Right forelimb (tissue), 1 donor: ENCODE measurements at regions not wholly inside any gene's neighbourhood (a gene's known extent, or its start where the extent isn't known, plus 50 kb on each side); places are given as distances from the start of the nearest gene placed in this dataset.

Experiments
- DNase-seq: peaks from one replicate; pipeline ENCODE4 v3.0.0-alpha.2; 2018

DNA sequence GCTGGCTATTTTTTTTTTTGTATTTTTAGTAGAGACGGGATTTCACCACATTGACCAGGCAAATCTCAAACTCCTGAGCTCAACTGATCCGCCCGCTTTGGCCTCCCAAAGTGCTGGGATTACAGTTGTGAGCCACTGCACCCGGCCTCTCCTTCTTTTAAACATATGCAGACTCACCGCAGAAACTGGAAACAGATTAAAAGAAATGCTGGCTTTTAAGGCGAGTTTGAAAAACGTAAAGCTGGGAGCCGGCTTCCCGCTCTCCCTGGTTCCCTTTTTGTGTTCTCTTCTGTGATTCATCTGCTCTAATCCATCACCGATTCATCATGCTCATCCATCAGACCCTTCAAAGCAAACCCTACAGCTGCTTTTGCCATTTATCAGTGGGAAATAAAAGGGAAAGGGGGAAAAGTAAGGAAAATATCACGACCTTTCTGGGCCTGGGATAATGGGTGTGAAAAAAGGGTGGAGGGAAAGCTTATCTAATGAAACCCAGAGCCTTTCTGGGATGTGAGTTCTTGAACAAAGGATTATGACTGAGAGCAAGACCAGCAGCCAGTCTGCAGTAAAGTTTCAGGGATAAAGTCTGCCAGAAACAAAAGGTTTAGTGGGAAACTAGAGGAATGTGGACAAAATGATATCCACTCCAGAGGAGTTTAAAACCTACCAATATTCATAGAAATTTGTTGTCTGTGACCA is 92.3 kb upstream of the LRIG1 start:
- no peak for DNase-seq

DNA sequence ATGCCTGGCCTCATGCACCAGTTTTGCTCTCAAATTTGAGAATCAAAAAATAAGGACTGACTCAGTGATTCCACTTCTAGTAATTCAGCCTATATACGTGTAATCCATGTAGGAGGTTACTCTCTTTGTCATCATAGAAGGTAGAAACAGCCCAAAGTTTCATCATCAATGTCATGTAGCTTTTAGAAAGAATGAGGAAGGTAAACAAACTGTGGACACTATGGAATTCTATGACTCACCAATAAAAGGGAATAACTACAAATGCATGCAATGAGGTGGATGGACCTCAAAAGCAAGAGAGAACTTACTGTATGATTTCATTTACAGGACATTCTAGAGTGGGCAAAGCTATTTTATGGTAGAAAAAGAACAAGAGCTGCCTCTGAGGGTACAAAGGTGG is 93.2 kb upstream of the LRIG1 start:
- DNase-seq, result no peak

- no peak for DNase-seq
These were observed 96.6 kb upstream of the LRIG1 start for GRCh38 chr3:66597308-66597863.

GRCh38 chr3:66598168-66598567 is 97.3 kb upstream of the LRIG1 start:
- peak; percentile 71 for DNase-seq

DNA sequence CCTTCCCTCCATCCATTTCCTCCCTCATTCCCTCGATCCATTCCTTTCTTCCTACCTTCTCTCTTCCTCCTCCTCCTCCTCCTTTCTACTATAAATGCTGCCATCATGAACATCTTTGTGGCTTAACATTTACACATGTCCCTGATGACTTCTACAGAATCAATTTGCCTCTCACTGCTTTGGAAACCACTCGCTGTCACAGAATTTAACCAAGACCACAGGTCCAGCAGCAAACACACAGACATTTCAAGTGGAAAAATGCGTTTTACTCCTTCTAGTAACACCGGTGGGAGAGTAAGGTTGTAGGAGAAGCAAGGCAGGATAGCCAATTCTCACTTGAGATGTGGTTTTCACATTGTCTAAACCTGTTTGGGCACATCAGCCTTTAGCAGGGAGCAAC is 101.4 kb upstream of the LRIG1 start:
- no peak for DNase-seq

DNA sequence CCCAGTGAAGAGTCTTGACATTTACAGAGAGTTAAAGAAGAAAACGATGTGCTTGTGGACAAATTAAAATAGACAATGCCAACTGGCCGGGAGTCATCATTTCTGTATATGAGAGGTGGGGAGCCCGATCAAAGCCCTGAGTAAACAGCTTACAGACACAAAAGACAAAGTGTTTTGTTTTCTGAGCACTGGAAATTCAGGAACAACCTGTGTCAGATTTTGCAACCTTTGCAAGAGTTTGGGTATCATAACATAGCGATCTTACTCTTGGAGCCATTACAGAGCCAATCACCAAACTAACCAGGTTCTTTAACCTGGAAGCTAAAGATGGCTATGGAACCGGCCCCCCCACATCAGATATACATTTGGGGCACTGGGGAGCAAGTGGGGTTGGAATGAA is 101.9 kb upstream of the LRIG1 start:
- no peak for DNase-seq

DNA sequence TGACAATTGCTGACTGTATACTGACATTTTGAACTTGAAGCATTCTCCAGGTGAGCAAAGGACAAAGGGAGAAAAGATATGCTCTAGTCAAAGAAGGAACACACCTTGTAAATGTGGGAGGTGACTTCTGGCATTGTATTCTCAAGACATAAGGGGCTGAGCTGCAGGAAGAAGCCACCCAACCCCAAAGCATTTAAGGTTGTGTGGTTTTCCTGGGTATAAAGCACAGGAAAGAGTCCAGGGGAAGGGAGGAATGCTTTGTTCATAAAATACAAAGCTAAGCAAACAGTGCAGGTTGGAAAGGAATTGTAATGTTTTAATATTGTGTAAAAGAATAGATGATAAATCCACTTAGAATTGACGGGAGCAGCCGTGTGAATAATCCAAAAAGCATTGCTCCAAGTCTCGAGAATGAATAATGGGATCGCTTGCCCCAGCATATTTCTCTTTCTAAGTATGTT is 102.4 kb upstream of the LRIG1 start:
- no peak for DNase-seq

- no peak for DNase-seq
These were observed 103.7 kb upstream of the LRIG1 start for GRCh38 chr3:66604481-66604880.

GRCh38 chr3:66606126-66606525 is 105.3 kb upstream of the LRIG1 start:
- DNase-seq, result no peak

DNA sequence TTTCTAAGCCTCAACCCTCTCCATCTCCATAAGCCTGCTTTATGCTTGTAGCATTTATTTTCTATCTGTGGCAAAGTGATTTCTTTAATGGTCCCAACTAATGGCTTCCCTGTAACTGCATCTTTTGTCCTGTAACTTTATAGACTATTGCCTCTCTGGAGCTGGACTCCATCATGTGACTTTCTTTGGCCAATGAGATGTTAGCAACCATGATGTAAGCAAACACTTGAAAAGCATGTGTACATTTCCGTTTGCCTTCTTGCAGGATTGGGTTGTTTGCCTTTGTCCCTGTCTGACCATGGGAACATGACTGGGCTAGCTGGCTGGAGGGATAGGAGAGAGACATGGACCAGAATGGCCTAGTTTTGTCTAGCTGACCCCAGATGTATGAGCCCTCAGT is 106.0 kb upstream of the LRIG1 start:
- no peak for DNase-seq

DNA sequence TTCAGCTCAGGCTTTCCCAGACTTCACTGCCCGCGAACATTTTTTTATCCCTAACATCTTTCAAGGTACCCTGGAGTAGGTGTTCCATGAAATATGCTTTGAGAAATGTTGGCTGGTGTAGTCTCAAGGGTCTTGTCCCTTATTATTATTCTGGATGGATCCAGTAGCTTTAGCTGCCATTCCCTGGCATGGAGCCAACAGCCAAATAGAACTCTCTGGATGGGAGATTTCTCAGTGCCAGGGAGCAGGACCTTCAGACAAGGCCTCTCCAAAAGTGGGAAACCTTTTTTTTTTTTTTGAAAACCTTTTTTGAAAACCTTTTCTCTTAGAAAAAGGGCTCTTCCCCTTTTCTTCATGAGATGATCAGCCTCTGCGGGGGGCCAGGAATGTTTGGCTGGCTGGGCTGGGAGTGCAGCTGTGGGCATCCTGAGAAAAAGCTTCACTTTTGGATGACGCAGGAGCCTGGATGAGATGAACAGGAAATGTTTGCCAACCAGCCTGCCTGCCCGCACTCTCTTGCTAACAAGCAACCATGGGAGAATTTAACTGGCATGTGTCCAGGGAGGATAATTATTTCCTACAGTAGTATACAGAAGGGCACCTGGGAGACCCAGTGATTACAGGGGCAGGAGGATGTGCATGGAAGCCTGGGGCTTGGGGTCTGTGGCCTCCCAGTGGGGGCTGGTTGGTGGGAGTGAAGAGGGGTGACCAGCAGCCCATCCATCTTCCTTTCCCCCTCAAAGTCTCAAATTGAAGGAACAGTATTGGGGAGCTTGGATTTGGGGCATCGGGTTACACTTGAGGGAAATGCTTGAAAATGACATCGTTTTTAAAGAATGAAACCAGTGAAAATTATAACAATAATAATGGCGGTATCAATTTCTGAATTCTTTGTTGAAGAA is 109.1 kb upstream of the LRIG1 start:
- peak; percentile 69 for DNase-seq

GRCh38 chr3:66610562-66610909 is 109.7 kb upstream of the LRIG1 start:
- DNase-seq, result no peak

DNA sequence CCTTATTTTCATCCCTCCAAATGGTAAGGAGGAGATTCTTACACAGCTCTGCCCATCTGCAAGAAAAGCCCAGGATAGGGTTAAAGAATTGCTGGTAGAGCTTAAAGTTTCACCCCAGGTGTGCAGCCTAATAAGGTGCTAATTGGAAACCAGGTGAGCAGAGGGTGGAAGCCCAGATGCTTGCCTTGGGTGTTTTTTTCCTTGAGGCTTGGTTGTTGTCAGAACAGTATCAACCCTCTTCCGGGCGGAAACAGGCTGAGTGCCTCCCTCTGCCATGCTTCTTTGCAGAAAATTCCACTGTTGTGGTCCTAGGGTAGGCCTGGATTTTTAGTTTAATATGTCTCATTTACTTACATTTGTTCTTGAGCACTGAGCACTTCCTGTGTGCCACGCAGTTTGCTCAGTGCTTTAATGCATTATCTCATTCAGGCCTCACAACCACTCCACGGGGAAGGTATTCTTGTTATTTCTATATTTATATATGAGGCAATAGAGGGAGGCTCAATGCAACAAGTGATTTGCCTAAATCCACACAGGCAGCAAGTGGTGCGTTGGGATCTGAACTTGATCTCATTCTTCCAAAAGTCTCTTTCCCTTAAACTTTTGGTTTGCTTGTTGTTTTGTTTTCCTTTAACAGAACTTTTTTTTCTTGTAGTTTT is 115.0 kb upstream of the LRIG1 start:
- no peak for DNase-seq

DNA sequence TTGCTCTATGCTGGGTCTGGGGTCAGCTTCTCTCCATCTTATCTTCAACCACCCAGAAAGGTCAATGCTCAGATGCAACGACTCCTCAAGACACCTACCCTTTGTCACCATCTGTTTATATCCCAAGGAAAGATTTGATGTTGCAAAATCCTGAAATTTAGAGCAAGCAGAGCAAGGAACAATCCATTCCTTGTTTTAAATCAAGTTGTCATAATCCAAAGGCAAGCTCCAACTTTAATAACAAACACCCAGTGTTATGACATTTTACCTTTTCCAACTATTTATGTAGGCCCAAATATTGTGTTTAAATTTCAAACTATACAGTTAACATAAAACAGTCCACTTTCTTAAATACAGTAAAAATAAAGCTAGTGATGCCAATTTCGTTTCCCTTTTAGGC is 116.5 kb upstream of the LRIG1 start:
- DNase-seq, result no peak

GRCh38 chr3:66618066-66618465 is 117.2 kb upstream of the LRIG1 start:
- no peak for DNase-seq

- DNase-seq, result no peak
These were observed 119.5 kb upstream of the LRIG1 start for GRCh38 chr3:66620296-66620695.

- no peak for DNase-seq
These were observed 122.1 kb upstream of the LRIG1 start for GRCh38 chr3:66622756-66623457.

- no peak for DNase-seq
These were observed 124.8 kb upstream of the LRIG1 start for GRCh38 chr3:66625505-66626216.

DNA sequence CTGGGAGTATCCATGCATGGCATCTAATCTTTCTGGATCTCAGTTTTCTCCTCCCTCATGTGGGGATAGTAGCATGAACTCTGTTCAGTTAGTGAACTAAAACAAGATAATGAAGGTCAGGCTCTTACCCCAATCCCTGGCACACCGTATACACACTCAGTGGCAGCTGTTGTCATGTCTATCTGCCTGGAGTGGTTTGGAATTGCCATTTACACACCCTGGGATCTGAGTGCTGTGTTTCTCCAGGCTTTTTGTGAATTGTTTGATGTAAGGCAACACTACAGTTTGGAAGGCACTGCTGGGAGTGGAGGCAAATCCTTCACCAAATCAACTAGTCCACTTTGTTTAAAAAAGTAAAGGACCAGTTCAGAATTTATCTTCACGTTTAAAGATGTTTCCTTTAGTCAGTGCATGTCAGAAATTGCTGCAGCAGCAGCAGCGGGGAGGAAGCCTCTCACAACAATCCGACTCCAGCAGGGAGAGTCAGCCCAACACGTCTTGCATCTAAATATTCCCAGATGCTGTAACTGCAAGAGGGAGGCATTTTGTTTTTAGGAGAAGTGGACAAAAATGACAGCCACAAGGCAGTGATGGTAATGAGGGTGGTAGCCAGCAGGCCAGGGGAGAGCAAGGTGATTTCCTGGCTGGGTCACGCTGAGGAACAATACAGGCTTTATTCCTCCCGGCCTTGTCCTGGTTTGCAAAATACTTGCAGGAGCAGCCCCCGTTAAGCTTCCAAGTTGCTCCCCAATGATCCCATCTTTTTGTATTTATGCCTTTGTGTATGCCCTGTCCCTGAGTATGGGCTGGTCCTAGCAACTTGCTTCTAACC is 128.5 kb upstream of the LRIG1 start:
- no peak for DNase-seq

GRCh38 chr3:66629982-66630368 is 129.2 kb upstream of the LRIG1 start:
- DNase-seq, result no peak
